Uterus (tissue), 3 donors: ENCODE measurements at regions not wholly inside any gene's neighbourhood (a gene's known extent, or its start where the extent isn't known, plus 50 kb on each side); places are given as distances from the start of the nearest gene placed in this dataset.

ENCODE experiments used
- DNase-seq, 2 donors: peaks; one replicate each; pipeline ENCODE4 v3.0.0-alpha.2; 2019 to 2020
- H3K27ac ChIP-seq, 2 donors: fragments of 200-600 bp; sonication (generic); 1 replicate in 1 of 2; 2 replicates in 1 of 2; pipeline ENCODE4 v1.5.1; 2016 to 2018
- H3K27me3 ChIP-seq, 2 donors: fragments of 200-600 bp; sonication (generic); one replicate each; pipeline ENCODE4 v1.5.1; 2018 to 2019; ENCODE audit warnings: control low read depth in 1 of 2
- H3K36me3 ChIP-seq, 2 donors: fragments of 200-600 bp; sonication (generic); one replicate each; pipeline ENCODE4 v1.5.1; 2019; ENCODE audit warnings: control low read depth in 1 of 2
- H3K4me1 ChIP-seq, 2 donors: fragments of 200-600 bp; sonication (generic); one replicate each; pipeline ENCODE4 v1.5.1; 2018 to 2019; ENCODE audit warnings: control low read depth in 1 of 2
- H3K4me3 ChIP-seq, 2 donors: fragments of 200-600 bp; sonication (generic); 1 replicate in 1 of 2; 2 replicates in 1 of 2; pipeline ENCODE4 v1.5.1; 2018 to 2019; ENCODE audit warnings: mild to moderate bottlenecking in 1 of 2
- H3K9me3 ChIP-seq, 2 donors: fragments of 200-600 bp; sonication (generic); one replicate each; pipeline ENCODE4 v1.5.1; 2019; ENCODE audit warnings: control low read depth in 1 of 2
- POLR2A ChIP-seq, 2 donors: fragments of 450-650 bp; IDR thresholded peaks; one replicate each; pipeline ENCODE4 v1.6.1; 2016; ENCODE audit warnings: antibody characterized with exemption in 2 of 2, mild to moderate bottlenecking in 1 of 2, moderate library complexity in 1 of 2
- intact Hi-C: fragments of 100-400 bp; cut with DNase I; formaldehyde crosslinking; loops from one replicate; pipeline ENCODE4 v1.15.1; 2023; ENCODE audit warnings: low total_unique reads
- TF ChIP-seq, protein P1 (sequence below), 4 experiments: fragments of 200-600 bp in 2 of 4; fragments of 450-650 bp in 2 of 4; sonication (generic) in 2 of 4; IDR thresholded peaks; one replicate each; pipeline ENCODE4 v1.5.1; 2016 to 2019; ENCODE audit warnings: antibody characterized with exemption in 4 of 4, mild to moderate bottlenecking in 2 of 4, moderate library complexity in 1 of 4
- donor health status: DM: yes; HTN: yes; CAD: no.

GRCh38 chr12:123034022-123034541, 53.6 kb downstream of the ARL6IP4 start:
- Histone ChIP-seq H3K27me3 (no peaks in the 10 kb centered on the region), H3K4me3 (no peak overlapping the region), H3K4me1 (no peaks in the 10 kb centered on the region), H3K27ac (no peak overlapping the region), H3K36me3 (no peaks in the 10 kb centered on the region), H3K9me3 (no peaks in the 10 kb centered on the region)
- TF ChIP-seq, protein P1, sequence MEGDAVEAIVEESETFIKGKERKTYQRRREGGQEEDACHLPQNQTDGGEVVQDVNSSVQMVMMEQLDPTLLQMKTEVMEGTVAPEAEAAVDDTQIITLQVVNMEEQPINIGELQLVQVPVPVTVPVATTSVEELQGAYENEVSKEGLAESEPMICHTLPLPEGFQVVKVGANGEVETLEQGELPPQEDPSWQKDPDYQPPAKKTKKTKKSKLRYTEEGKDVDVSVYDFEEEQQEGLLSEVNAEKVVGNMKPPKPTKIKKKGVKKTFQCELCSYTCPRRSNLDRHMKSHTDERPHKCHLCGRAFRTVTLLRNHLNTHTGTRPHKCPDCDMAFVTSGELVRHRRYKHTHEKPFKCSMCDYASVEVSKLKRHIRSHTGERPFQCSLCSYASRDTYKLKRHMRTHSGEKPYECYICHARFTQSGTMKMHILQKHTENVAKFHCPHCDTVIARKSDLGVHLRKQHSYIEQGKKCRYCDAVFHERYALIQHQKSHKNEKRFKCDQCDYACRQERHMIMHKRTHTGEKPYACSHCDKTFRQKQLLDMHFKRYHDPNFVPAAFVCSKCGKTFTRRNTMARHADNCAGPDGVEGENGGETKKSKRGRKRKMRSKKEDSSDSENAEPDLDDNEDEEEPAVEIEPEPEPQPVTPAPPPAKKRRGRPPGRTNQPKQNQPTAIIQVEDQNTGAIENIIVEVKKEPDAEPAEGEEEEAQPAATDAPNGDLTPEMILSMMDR (IDR thresholded peaks at IDR 0.05): no peak
- TF ChIP-seq POLR2A (IDR thresholded peaks at IDR 0.05): no peak
- no peak for DNase-seq
- intact Hi-C loops: no loop called here

GRCh38 chr12:123033392-123034021, 53.0 kb downstream of the ARL6IP4 start:
- Histone ChIP-seq H3K27me3 (no peaks in the 10 kb centered on the region), H3K27ac (no peak overlapping the region), H3K4me1 (no peaks in the 10 kb centered on the region), H3K36me3 (no peaks in the 10 kb centered on the region), H3K4me3 (no peak overlapping the region), H3K9me3 (no peaks in the 10 kb centered on the region)
- no peak for DNase-seq
- TF ChIP-seq, protein P1 (IDR thresholded peaks at IDR 0.05): no peak
- TF ChIP-seq POLR2A (IDR thresholded peaks at IDR 0.05): no peak
- intact Hi-C loops: no loop called here

GRCh38 chr12:123032736-123033391, 52.4 kb downstream of the ARL6IP4 start:
- Histone ChIP-seq H3K4me1 (no peaks in the 10 kb centered on the region), H3K27ac (no peak overlapping the region), H3K4me3 (no peak overlapping the region), H3K27me3 (no peaks in the 10 kb centered on the region), H3K9me3 (no peaks in the 10 kb centered on the region), H3K36me3 (no peaks in the 10 kb centered on the region)
- intact Hi-C loops: no loop called here
- DNase-seq: no peak
- TF ChIP-seq POLR2A (IDR thresholded peaks at IDR 0.05): no peak
- TF ChIP-seq, protein P1 (IDR thresholded peaks at IDR 0.05): no peak
